ENCODE measurements at regions not wholly inside any gene's neighbourhood (a gene's known extent, or its start where the extent isn't known, plus 50 kb on each side); places are given as distances from the start of the nearest gene placed in this dataset.
"Not testable (repeated sequence)": the region's sequence is repeated elsewhere in the genome, so short reads cannot be mapped to it uniquely, and the experiment has no call there.

DNA sequence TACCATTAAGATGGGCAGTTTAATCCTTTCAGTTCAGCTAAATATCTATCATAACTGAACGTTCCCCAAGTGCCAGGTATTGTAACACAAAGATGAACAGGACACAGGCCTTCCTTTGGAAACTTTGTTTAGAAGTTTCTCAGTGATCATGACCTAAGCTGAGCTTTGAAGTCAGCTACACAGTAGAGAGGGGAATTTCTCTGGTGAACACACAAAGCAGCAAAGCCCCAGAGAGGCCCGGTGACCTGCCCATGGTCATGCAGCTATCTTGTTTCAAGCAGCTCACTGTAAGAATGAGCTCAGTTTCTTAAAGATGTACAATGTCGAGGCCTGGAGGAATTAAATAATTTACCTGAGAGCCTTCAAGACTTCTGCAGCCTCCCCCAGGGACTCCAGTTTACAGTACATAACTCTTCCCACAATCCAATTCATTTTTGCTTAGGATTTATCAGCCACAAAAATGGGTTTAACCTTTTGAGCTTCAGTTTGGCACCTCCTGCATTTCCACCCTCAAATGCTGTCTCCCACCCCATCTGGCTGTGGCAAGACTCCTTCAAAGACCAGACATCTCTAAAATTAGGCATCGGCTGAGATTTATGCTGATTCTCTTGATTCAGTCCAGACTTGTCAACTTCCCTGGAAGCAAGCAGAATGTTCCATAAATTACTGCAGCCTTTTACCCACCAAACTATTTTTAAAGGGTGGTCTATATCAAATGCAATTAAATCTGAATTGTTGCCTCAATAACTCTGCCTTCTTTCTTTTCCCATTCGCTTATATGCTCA lies 325.6 kb downstream of the TXNL1 start:
- no peak for DNase-seq

GRCh38 chr18:56309104-56309503 lies 329.3 kb downstream of the TXNL1 start:
- no peak for DNase-seq

DNA sequence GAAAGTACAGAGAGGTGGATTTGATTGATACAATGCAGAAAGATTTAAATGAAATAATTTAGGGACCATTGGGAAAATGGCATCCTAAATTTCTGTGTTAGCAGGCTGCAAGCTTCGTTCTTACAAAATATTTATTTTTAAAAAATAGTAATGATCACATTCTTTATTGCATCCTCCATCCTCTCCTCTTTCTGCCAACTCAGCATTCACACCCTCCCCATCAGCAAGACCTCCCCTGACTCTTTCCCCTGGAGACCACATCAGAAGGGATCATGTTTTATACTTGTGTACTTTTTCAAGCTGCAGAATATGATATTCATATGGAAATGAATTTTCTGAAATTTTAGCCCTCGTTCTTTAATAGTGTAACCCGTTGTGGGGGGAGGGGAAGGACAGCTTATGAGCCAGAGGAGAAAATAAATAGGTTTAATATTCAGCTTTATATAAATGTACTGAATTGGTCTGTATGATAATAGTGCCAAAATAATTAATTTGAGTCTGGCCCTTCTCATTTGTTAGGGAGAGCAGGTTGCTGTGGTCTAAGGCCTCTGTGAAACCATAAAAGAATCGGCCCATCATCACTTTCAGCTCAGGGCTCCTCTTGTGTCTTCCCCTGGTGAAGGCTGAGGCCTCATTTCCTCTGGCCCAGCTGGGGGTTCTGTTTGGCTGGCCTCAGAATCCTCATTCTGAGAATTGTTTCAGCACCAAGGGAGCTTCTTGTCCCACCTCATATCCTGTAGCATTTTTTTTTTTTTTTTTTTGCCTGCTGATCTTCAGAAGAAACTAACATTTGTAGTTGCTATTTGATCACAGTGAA lies 330.8 kb downstream of the TXNL1 start:
- no peak for DNase-seq

- DNase-seq = no peak
Measured at GRCh38 chr18:56306797-56307196, 331.6 kb downstream of the TXNL1 start.

GRCh38 chr18:56305583-56305982 lies 332.8 kb downstream of the TXNL1 start:
- no peak for DNase-seq

DNA sequence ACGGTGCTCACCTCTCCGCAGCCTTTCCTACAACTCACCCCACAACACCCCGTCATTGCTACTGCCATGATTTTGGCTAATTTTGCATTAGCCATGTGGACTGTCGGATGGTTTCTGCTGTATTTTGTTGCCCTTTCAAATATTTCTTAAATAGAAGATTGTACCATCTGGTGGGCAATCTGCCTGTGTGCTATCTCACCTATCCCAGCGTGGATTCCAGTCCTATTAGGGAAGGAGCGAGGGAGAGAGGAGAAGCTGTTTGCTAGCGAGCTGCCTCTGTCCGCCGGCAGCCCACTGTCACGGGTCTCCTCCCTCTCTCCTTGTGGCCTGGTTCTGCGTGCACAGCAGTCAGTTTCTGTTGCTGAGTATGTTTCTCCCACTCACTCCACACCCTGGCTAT lies 336.2 kb downstream of the TXNL1 start:
- no peak for DNase-seq

DNA sequence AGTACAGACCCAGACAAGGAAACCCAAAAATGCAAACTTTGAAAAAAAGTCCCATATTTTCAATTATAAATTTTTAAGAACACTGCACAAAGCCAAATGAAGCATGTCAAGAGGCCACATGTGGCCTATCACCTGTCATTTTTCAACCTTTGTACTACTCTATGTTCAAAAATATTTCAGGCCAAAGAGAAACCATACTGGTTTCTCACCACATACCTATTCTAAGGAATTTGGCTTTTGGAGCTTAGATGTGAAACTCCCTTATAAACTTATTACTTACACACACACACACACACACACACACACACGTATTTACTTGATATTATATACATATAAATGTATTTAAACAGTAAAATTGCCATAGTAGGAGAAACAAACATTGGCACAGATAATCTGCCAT lies 338.7 kb downstream of the TXNL1 start:
- no peak for DNase-seq

DNA sequence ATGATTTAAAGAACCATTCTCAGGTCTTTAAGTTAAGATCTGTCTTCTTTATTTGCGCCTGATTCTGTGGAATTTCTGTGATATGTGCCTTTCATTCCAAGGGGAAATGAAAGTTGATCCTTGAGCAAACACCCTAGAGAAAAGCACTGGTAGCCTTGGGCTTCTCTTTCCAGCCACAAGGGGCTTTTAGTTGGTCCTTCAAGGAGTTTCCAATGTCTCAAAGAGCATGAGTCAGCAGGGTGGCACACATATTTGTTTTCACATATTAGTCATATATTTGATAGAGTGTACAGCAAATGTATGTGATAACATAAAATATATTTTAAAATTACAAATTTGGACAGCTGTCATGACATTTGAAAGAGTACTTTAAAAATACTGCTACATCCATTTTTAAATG lies 339.5 kb downstream of the TXNL1 start:
- DNase-seq = no peak

DNA sequence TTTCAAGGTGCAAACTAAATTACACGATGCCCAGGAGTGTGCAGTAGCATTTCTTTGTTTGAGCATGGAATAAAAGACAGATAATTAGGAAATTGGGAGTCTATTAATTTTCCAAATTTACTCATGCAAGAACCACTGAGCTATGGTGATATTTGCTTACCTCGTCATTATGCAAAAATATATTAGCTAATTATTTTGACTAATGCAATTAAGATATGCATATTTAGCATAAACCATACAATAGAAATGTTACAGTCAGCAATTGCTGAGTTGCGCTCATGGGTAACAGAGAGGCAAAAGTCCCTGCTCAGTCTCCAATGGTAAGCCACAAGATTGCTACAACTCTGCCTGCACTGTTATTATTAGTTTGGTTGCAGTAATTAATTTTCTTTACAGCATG lies 342.0 kb downstream of the TXNL1 start:
- DNase-seq = no peak

DNA sequence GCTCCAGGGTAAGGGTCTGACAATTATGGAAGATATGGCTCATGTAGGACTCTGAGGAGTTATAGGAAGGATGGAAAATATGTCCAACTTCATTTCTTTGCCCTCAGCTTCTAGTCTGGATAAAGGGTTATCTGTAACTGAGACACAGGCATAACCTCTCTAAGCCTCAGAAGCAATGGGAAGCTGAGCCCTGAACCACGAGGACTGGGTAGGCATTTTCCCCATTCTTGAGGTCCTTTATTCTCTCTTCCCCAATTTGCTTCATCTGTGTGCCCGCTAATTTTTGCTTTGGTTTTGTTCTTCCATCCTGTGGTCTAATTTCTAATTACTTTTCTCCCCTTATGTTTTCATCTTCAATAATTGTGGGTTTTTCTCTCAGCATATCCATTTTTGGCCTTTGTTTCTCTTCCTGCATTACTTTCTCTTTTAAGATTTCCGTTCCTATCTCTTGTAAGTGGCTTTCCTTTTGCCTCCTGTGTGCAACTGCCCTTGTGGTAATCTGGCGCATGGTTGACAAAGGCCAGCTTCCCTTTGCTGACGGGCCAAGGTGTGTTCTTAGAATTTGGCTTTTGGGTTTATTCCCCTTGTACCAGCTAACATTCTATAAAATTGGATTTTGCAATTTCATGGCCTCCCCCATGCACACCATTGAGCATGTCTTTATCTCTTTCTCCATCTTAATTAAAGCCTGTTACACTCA lies 343.8 kb downstream of the TXNL1 start:
- no peak for DNase-seq

GRCh38 chr18:56291294-56291693 lies 347.1 kb downstream of the TXNL1 start:
- DNase-seq = no peak

DNA sequence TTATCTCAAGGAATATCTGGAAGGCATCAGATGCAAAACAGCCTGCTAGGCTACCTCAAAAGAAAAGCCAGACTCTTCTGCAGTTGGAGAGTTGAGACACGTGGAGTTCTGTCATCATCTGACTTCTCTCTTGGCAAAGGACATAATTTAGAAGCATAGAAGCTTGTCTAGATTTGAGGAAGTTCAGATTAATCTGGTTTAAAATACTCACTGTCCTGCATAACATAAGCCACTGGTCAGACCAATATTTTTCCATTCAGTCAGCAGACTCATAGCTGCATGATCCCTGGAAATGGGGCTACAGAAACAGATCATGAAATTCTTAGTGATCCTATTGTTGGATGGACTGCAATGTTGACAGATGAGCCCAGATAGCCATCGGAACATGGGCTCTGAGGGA lies 349.0 kb downstream of the TXNL1 start:
- DNase-seq = no peak

- DNase-seq = no peak
Measured at GRCh38 chr18:56286775-56287325, 351.5 kb downstream of the TXNL1 start.

DNA sequence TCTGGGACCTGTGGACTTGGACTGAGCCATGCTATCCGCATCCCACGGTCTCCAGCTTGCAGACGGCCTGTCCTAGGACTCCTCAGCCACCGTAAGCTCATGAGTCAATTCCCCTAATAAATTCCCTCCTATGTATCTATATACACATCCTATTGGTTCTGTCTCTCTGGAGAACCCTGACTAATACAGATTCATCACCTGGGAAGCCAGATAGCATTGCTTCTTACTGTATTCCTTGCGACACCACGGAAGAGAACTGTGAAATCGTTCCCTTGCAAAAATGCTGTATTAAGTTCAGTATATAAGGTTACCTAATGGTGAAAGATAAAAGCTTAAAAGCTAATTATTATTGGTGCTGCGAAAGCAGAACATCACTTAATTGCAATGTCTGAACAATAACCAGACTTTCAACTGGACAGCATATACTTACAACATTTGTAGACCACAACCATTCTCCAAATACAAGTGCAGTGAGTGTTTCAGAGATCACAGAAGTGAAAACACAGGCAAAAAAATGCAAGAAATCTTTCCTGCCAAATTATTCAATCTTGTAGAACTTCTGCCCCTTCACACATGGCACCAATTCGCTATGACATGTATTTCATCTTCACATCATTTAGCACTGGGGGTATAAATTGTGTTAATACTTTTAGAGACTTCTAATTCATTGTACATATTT lies 352.9 kb downstream of the TXNL1 start:
- DNase-seq = no peak

GRCh38 chr18:56284319-56284718 lies 354.1 kb downstream of the TXNL1 start:
- no peak for DNase-seq

DNA sequence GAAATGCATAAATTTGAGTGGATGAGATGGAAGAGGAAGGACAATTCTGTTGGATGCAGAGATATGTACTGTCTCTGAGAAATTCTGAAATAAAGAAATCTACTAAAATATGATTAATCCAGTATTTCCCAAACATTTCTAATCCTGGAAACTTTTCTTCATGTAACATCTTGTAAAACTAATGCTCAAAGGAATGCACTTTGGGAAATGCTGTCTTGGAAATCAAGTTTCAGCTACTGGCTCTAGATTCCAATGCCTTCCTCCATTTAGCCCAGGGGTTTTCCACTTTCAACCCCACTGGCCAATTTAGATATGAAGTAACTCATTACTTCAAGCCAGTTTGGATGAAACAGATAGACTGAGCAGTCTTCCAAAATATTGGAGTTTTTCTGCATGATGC lies 355.1 kb downstream of the TXNL1 start:
- no peak for DNase-seq

DNA sequence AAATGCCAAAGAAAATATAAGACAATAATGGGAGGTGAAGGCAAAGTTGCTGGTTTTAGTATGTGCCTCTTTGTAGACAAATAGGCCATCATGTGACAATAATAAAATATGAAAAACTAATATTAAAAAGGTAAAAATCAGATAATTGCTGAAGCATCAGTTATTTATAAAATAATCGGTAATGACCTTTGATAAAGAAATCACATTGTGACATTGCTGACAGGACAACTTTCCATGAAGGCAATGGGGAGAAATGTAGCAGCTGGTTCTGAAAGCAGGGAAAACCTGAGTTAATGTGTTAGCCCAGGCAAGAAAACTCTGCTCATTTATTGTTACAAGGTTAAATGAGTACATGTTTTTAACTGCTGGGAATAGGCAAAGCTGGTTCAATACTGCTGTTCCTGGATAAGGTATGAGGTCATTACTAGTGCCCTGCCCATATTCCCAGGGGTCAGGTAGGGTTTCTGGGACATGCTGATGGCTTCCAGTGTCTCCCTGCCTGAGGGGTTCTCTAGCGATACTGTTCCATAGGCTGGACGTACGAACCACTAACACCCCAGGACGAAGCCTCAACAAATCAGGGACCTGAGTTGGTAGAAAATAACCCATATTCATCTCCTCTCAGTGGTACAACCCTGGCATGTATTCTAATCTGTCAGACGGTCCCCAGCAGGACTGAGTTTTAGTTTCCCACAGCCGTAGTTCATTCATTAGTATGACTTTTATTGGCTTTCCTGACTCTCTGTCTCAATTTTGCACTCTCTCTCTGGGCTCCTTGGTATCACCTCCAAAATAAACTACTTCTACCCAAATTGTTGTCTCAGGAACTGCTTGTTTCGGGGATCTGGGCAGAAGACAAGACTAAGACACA lies 355.9 kb downstream of the TXNL1 start:
- DNase-seq = no peak

DNA sequence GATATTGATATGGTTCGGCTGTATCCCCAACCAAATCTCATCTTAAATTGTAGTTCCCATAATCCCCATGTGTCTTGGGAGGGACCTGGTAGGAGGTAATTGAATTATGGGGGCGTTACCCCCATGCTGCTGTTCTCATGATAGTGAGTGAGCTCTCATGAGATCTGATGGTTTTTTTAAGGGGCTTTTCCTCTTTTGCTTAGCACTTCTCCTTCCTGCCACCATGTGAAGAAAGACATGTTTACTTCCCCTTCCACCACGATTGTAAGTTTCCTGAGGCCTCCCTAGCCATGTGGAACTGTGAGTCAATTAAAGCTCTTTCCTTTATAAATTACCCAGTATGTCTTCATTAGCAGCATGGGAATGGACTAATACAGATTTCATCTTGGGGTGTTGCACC lies 358.6 kb downstream of the TXNL1 start:
- not testable (repeated sequence) for DNase-seq

DNA sequence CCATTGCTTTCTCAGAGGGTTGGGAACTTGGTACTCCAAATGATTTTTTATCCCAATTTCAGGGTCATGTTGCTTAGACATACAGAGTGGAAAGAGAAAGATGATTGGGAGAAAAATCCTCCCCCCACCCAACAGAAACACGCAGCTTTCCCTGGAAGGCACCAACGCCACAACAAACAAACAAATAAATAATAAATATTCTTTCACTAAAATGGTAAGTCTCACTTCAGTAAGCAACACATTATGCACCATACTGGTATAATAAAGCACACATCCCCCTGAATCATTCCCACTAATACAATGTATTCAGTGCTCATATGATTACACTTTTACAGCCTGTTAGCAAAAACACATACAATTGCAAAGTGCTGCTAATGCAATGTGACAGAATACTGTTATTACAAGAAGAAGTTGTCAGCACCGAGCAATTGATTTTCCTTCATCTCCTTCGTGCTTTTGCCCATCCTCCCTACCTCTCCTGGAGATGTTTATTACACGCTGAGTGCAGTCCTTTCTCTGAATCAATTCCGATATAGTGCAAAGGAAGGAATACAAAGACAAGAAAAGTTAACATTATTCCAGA lies 359.9 kb downstream of the TXNL1 start:
- DNase-seq = no peak

DNA sequence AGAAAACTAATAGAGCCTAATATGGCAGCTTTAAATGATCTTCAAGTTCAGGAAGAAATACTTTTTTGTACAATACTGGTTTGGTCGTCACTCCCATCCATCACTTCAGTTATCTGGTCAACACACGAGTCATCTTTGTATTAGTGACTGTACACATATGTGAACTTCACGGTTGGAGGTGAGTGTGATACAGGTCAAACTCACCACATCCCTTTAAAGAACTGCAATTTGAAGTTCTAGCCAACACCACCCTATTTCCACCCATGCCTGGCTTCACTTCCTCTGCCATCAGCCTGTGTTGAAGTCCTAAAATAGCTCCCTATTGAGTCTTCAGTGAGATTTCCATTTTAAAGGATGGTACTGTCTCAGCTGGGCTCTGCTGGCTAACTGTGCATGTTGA lies 361.9 kb downstream of the TXNL1 start:
- DNase-seq = no peak

DNA sequence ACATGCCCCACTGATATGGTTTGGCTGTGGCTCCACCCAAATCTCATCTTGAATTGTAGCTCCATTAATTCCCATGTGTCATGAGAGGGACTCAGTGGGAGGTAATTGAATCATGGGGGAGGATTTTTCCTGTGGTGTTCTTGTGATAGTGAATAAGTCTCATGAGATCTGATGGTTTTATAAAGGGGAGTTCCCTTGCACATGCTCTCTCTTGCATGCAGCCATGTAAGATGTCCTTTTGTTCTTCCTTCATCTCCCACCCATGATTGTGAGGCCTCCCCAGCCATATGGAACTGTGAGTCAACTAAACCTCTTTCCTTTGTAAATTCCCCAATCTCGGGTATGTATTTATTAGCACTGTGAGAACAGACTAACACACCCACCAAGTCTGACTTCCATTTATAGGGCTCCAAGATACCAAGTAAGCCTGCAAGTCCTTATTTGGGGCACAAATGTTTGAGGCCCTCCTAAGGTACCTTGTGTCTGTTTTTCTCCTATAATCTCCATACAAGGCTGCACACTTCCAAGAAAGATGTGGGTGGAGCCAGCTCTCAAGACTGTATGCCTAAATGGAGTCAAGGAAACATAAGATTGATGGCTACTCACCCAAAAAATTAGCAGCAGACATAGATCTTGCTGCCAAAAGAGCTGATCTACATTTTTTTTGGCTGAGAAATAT lies 364.7 kb downstream of the TXNL1 start:
- DNase-seq = no peak
